H1 (cell line): ENCODE measurements at regions not wholly inside any gene's neighbourhood (a gene's known extent, or its start where the extent isn't known, plus 50 kb on each side); places are given as distances from the start of the nearest gene placed in this dataset.

Source experiments
- CTCF ChIA-PET: fragments of 300-600 bp; sonication (Branson Sonifier 250); formaldehyde crosslinking; loops from one replicate; lab custom pipeline; 2021; ENCODE audit not compliant: partially characterized antibody; lab: Charles Lee
- POLR2A ChIA-PET: fragments of 300-600 bp; sonication (Branson Sonifier 250); formaldehyde crosslinking; loops from one replicate; lab custom pipeline; 2021; ENCODE audit warnings: inconsistent platforms; ENCODE audit not compliant: partially characterized antibody; lab: Charles Lee
- DNase-seq, 2 experiments: peaks; one replicate each; pipeline versions ENCODE4 v3.0.0 to v3.0.0-alpha.2; 2010 to 2022; ENCODE audit warnings: low spot score in 2 of 2, low read depth in 1 of 2, mixed read lengths in 1 of 2
- FAIRE-seq: peaks from 2 replicates; lab custom pipeline; 2011; peaks lifted over from hg19 to GRCh38; lab: Jason Lieb, UNC
- H2AFZ ChIP-seq: 2 replicates; pipeline ENCODE4 v1.8.1; 2012; ENCODE audit warnings: low read length, inconsistent platforms
- H2AK5ac ChIP-seq: 2 replicates; pipeline ENCODE4 v1.6.1; 2013; ENCODE audit warnings: low read depth, low read length
- H2BK120ac ChIP-seq: replicated peaks from 2 replicates; pipeline ENCODE3; 2013; ENCODE audit warnings: low read depth, low read length, inconsistent platforms
- H2BK12ac ChIP-seq: 2 replicates; pipeline ENCODE4 v1.6.1; 2013; ENCODE audit warnings: low read depth, low read length
- H2BK15ac ChIP-seq: 2 replicates; pipeline ENCODE4 v1.6.1; 2013; ENCODE audit warnings: low read length
- H2BK20ac ChIP-seq: 2 replicates; pipeline ENCODE4 v1.6.1; 2013; ENCODE audit warnings: low read length
- H2BK5ac ChIP-seq: 2 replicates; pipeline ENCODE4 v1.6.1; 2013; ENCODE audit warnings: low read depth, low read length
- H3K14ac ChIP-seq: 2 replicates; pipeline ENCODE4 v1.6.1; 2013; ENCODE audit warnings: inconsistent platforms; ENCODE audit not compliant: insufficient read length
- H3K18ac ChIP-seq: 2 replicates; pipeline ENCODE4 v1.6.1; 2013; ENCODE audit warnings: low read length; ENCODE audit errors: extremely low read depth
- H3K23ac ChIP-seq: 2 replicates; pipeline ENCODE4 v1.6.1; 2013; ENCODE audit warnings: inconsistent platforms; ENCODE audit not compliant: insufficient read length
- H3K23me2 ChIP-seq: 2 replicates; pipeline ENCODE4 v1.6.1; 2013; ENCODE audit warnings: low read depth, low read length
- H3K27ac ChIP-seq: 2 replicates; pipeline ENCODE4 v1.6.1; 2011; ENCODE audit warnings: low read depth, low read length, inconsistent platforms
- H3K27me3 ChIP-seq, 4 experiments: replicated peaks in 1 of 4; 1 replicate in 1 of 4; 2 replicates in 3 of 4; pipeline versions ENCODE4 v1.6.1 to v1.8.1; 2011 to 2013; ENCODE audit warnings: low read length in 3 of 4, mild to moderate bottlenecking in 3 of 4, inconsistent platforms in 2 of 4, mixed read lengths in 2 of 4, moderate library complexity in 1 of 4; ENCODE audit not compliant: control insufficient read depth in 3 of 4, insufficient read depth in 3 of 4; ENCODE audit errors: extremely low read depth in 1 of 4
- H3K36me3 ChIP-seq, 4 experiments: 2 replicates each; pipeline versions ENCODE4 v1.6.1 to v1.8.1; 2011 to 2013; ENCODE audit warnings: mild to moderate bottlenecking in 4 of 4, low read length in 3 of 4, moderate library complexity in 2 of 4, control low read depth in 1 of 4, inconsistent platforms in 1 of 4; ENCODE audit not compliant: insufficient read depth in 4 of 4, control insufficient read depth in 2 of 4
- H3K4ac ChIP-seq: replicated peaks from 2 replicates; pipeline ENCODE3; 2013; ENCODE audit warnings: low read length, low read depth, mixed read lengths, inconsistent platforms; ENCODE audit not compliant: insufficient read length
- H3K4me1 ChIP-seq, 4 experiments: replicated peaks in 1 of 4; 1 replicate in 1 of 4; 2 replicates in 3 of 4; pipeline versions ENCODE4 v1.6.1 to v1.8.1; 2011 to 2013; ENCODE audit warnings: low read length in 3 of 4, inconsistent platforms in 2 of 4, mixed read lengths in 1 of 4; ENCODE audit not compliant: insufficient read depth in 4 of 4, control insufficient read depth in 3 of 4
- H3K4me2 ChIP-seq, 2 experiments: 2 replicates each; pipeline versions ENCODE4 v1.6.1 to v1.8.1; 2011 to 2013; ENCODE audit warnings: low read depth in 2 of 2, low read length in 2 of 2, control low read depth in 1 of 2, inconsistent platforms in 1 of 2, mild to moderate bottlenecking in 1 of 2; ENCODE audit not compliant: insufficient read depth in 1 of 2
- H3K4me3 ChIP-seq, 4 experiments: fragments of 200-600, 300-600 bp in 1 of 4; sonication (generic), shearing (Covaris generic), sonication (Bioruptor Twin) in 1 of 4; 2 replicates each; pipeline versions ENCODE4 v1.5.1 to v1.8.1; 2011 to 2016; ENCODE audit warnings: low read length in 4 of 4, low read depth in 3 of 4, control low read depth in 2 of 4, inconsistent platforms in 2 of 4, mild to moderate bottlenecking in 2 of 4, mixed read lengths in 1 of 4, moderate library complexity in 1 of 4; ENCODE audit not compliant: insufficient read depth in 2 of 4; ENCODE audit errors: extremely low read depth in 1 of 4
- H3K56ac ChIP-seq: replicated peaks from 2 replicates; pipeline ENCODE3; 2013; ENCODE audit warnings: low read depth, mild to moderate bottlenecking, mixed read lengths, low read length, inconsistent platforms; ENCODE audit not compliant: insufficient read length
- H3K79me1 ChIP-seq: 2 replicates; pipeline ENCODE4 v1.6.1; 2013; ENCODE audit warnings: low read depth, low read length, control low read depth
- H3K79me2 ChIP-seq, 2 experiments: 2 replicates each; pipeline versions ENCODE4 v1.6.1 to v1.8.1; 2012 to 2013; ENCODE audit warnings: low read length in 2 of 2, mild to moderate bottlenecking in 2 of 2, inconsistent platforms in 1 of 2; ENCODE audit not compliant: insufficient read depth in 2 of 2, control insufficient read depth in 1 of 2
- H3K9ac ChIP-seq, 4 experiments: replicated peaks in 1 of 4; 1 replicate in 1 of 4; 2 replicates in 3 of 4; pipeline versions ENCODE4 v1.6.1 to v1.8.1; 2011 to 2013; ENCODE audit warnings: low read depth in 3 of 4, low read length in 3 of 4, control low read depth in 2 of 4, mild to moderate bottlenecking in 2 of 4, moderate library complexity in 2 of 4, inconsistent platforms in 1 of 4; ENCODE audit errors: extremely low read depth in 1 of 4
- H3K9me3 ChIP-seq, 2 experiments: 2 replicates each; pipeline versions ENCODE4 v1.6.1 to v1.8.1; 2012 to 2013; ENCODE audit warnings: mild to moderate bottlenecking in 2 of 2, moderate library complexity in 2 of 2, control low read depth in 1 of 2, inconsistent platforms in 1 of 2, low read depth in 1 of 2, low read length in 1 of 2, mixed read lengths in 1 of 2; ENCODE audit not compliant: insufficient read depth in 2 of 2
- H4K20me1 ChIP-seq, 2 experiments: replicated peaks in 1 of 2; 2 replicates each; pipeline versions ENCODE3 to v1.8.1; 2011 to 2013; ENCODE audit warnings: inconsistent platforms in 2 of 2, low read length in 2 of 2, mild to moderate bottlenecking in 1 of 2; ENCODE audit not compliant: insufficient read depth in 2 of 2, control insufficient read depth in 1 of 2
- H4K5ac ChIP-seq: 2 replicates; pipeline ENCODE4 v1.6.1; 2013; ENCODE audit warnings: low read length, low read depth, mixed read lengths, inconsistent platforms; ENCODE audit not compliant: insufficient read length
- H4K8ac ChIP-seq: 2 replicates; pipeline ENCODE4 v1.8.0; 2013; ENCODE audit warnings: mild to moderate bottlenecking, moderate library complexity, low read length, inconsistent platforms; ENCODE audit not compliant: insufficient read depth; ENCODE audit errors: extremely low read depth
- H4K91ac ChIP-seq: replicated peaks from 2 replicates; pipeline ENCODE3; 2013; ENCODE audit warnings: low read length, mixed read lengths, inconsistent platforms; ENCODE audit not compliant: insufficient read length
- CBX8 ChIP-seq: fragments of 300-800, 300-1000 bp; sonication (generic); IDR thresholded peaks from 2 replicates; pipeline ENCODE4 v1.7.1; 2016; ENCODE audit warnings: low read depth, low read length, borderline replicate concordance
- HDAC6 ChIP-seq: IDR thresholded peaks from one replicate; pipeline ENCODE4 v1.7.1; 2012; ENCODE audit warnings: low read depth, mild to moderate bottlenecking, inconsistent platforms, low read length, moderate library complexity
- KDM4A ChIP-seq: IDR thresholded peaks from one replicate; pipeline ENCODE4 v1.7.1; 2012; ENCODE audit warnings: low read depth, mild to moderate bottlenecking, moderate library complexity, low read length, inconsistent platforms; ENCODE audit not compliant: severe bottlenecking
- NRF1 ChIP-seq: IDR thresholded peaks from 2 replicates; pipeline ENCODE4 v1.6.1; 2011; ENCODE audit warnings: mild to moderate bottlenecking, low read depth, low read length, improper control_type of control experiment
- POU5F1 ChIP-seq: IDR thresholded peaks from 2 replicates; pipeline ENCODE4 v1.6.1; 2011; ENCODE audit warnings: low read depth, mild to moderate bottlenecking, low read length, moderate library complexity
- RFX5 ChIP-seq: IDR thresholded peaks from 2 replicates; pipeline ENCODE4 v1.6.1; 2011; ENCODE audit warnings: low read depth, low read length, improper control_type of control experiment, borderline replicate concordance
- SIRT6 ChIP-seq: IDR thresholded peaks from one replicate; pipeline ENCODE4 v1.7.1; 2012; ENCODE audit warnings: low read length, inconsistent platforms
- SRF ChIP-seq: IDR thresholded peaks from 2 replicates; pipeline ENCODE4 v1.6.1; 2011; ENCODE audit warnings: mild to moderate bottlenecking, low read depth, low read length, moderate library complexity
- WGBS, 2 experiments: shearing (Covaris generic) in 1 of 2; methylation state at CpG; one replicate each; pipeline versions ENCODE4 v1.1.6 to v1.1.7; 2013 to 2015; ENCODE audit warnings: low lambda C conversion rate in 2 of 2, mixed read lengths in 2 of 2, inconsistent platforms in 1 of 2, low coverage in 1 of 2, missing lambda C conversion rate in 1 of 2; ENCODE audit not compliant: insufficient replicate concordance in 2 of 2, insufficient coverage in 1 of 2, insufficient read length in 1 of 2; ENCODE audit errors: extremely low coverage in 1 of 2, missing lambda C conversion rate in 1 of 2; 5-methylcytosine and 5-hydroxymethylcytosine counted together
- TF ChIP-seq, protein P1 (sequence below): IDR thresholded peaks from 2 replicates; pipeline ENCODE4 v1.6.1; 2012; ENCODE audit warnings: inconsistent platforms
- TF ChIP-seq, protein P2 (sequence below), 3 experiments: IDR thresholded peaks; 1 replicate in 2 of 3; 2 replicates in 1 of 3; pipeline versions ENCODE4 v1.5.1 to v1.6.1; 2011; ENCODE audit warnings: low read length in 3 of 3, mild to moderate bottlenecking in 3 of 3, inconsistent platforms in 2 of 3, low read depth in 1 of 3, moderate library complexity in 1 of 3; ENCODE audit not compliant: insufficient read depth in 1 of 3; ENCODE audit errors: control extremely low read depth in 1 of 3
- TF ChIP-seq, protein P3 (sequence below): IDR thresholded peaks from 2 replicates; pipeline ENCODE4 v1.6.1; 2011; ENCODE audit warnings: low read depth, mild to moderate bottlenecking, low read length; ENCODE audit not compliant: insufficient read depth

DNA sequence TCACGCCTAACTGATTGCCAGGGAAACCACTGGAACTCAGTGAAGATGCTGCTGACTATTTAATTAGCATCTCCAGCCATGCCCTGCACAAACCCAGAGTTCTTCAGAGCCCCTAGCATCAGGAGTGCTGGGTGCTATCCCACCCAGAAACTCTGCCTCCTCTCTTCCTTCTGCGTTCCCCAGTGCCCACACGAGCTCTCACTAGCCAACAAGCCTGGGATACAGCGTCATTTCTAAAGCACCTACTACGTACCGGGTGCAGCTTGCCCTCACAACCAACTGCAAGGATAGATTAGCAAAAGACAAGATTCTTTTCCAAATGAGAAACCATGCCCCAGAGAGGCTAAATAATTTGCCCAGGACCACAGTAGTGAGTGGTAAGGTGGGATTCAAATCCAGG, 105.2 kb upstream of the FOXP4 start:
- Histone ChIP-seq H2BK120ac (no peak overlapping the region), H4K8ac (no peak overlapping the region), H2AK5ac (0 out of 2 replicates have a peak overlapping the region, but pooled peaks have one; percentile 39), H2BK15ac (peak overlapping the region; percentile 65; the same call in 1 of the 2 replicates), H4K91ac (no peak overlapping the region), H3K36me3 (no peaks in the 10 kb centered on the region), H4K20me1 (no peaks in the 10 kb centered on the region), H3K14ac (no peak overlapping the region), H3K56ac (no peak overlapping the region), H3K27ac (no peak overlapping the region), H2BK12ac (no peak overlapping the region), H2BK5ac (no peak overlapping the region), H3K23me2 (peaks cover 5% of the 10 kb centered on the region), H3K27me3 (peaks cover 1 to 21% (median 13%) of the 10 kb centered on the region in 4 experiments), H2AFZ (no peak overlapping the region), H3K9me3 (no peaks in the 10 kb centered on the region), H3K4me2 (no peak overlapping the region), H3K79me2 (no peaks in the 10 kb centered on the region), H2BK20ac (no peak overlapping the region), H3K23ac (no peak overlapping the region), H3K9ac (no peak overlapping the region), H3K79me1 (no peaks in the 10 kb centered on the region), H3K4me3 (no peak overlapping the region), H3K4ac (no peak overlapping the region), H3K4me1 (peaks cover 10 to 24% (median 14%) of the 10 kb centered on the region in 4 experiments), H3K18ac (no peak overlapping the region), H4K5ac (no peak overlapping the region)
- WGBS, 2 experiments: 89% methylated on average over 6 of the region's 6 CpGs; no CpG with 5 or more reads in 1 of the 2 experiments
- ChIA-PET POLR2A (no interaction called here), CTCF (interaction anchor here (0.8 to 6.0 kb wide), 4 partner anchors 16 to 244 kb away, joined by 3 to 130 read pairs (median 4); no protein-coding TSS in a partner anchor)
- FAIRE-seq (no peak), DNase-seq (no peak)
- TF ChIP-seq POU5F1 (no peak), SIRT6 (no peak), RFX5 (no peak), SRF (no peak), NRF1 (no peak), HDAC6 (no peak), KDM4A (no peak), CBX8 (no peak)
- TF ChIP-seq, protein P1, sequence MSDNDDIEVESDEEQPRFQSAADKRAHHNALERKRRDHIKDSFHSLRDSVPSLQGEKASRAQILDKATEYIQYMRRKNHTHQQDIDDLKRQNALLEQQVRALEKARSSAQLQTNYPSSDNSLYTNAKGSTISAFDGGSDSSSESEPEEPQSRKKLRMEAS: no peak
- TF ChIP-seq, protein P2, sequence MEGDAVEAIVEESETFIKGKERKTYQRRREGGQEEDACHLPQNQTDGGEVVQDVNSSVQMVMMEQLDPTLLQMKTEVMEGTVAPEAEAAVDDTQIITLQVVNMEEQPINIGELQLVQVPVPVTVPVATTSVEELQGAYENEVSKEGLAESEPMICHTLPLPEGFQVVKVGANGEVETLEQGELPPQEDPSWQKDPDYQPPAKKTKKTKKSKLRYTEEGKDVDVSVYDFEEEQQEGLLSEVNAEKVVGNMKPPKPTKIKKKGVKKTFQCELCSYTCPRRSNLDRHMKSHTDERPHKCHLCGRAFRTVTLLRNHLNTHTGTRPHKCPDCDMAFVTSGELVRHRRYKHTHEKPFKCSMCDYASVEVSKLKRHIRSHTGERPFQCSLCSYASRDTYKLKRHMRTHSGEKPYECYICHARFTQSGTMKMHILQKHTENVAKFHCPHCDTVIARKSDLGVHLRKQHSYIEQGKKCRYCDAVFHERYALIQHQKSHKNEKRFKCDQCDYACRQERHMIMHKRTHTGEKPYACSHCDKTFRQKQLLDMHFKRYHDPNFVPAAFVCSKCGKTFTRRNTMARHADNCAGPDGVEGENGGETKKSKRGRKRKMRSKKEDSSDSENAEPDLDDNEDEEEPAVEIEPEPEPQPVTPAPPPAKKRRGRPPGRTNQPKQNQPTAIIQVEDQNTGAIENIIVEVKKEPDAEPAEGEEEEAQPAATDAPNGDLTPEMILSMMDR (IDR thresholded peaks at IDR 0.05; ENCODE audit: control extremely low read depth in 1 of 3, insufficient read depth in 1 of 3, low read depth in 1 of 3, low read length in 3 of 3): no peak
- TF ChIP-seq, protein P3, sequence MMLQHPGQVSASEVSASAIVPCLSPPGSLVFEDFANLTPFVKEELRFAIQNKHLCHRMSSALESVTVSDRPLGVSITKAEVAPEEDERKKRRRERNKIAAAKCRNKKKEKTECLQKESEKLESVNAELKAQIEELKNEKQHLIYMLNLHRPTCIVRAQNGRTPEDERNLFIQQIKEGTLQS: no peak
